HEK293 (cell line): ENCODE measurements at regions not wholly inside any gene's neighbourhood (a gene's known extent, or its start where the extent isn't known, plus 50 kb on each side); places are given as distances from the start of the nearest gene placed in this dataset.

Source experiments
- SP2 ChIP-seq: fragments of 450-650 bp; formaldehyde crosslinking; IDR thresholded peaks from 2 replicates; pipeline ENCODE4 v1.5.1; 2016; ENCODE audit warnings: missing biosample characterization, missing genetic modification characterization
- ZBTB1 ChIP-seq: fragments of 450-650 bp; formaldehyde crosslinking; IDR thresholded peaks from 2 replicates; pipeline ENCODE4 v1.5.1; 2016; ENCODE audit warnings: missing biosample characterization, missing genetic modification characterization
- ZBTB8A ChIP-seq: fragments of 450-650 bp; formaldehyde crosslinking; IDR thresholded peaks from 2 replicates; pipeline ENCODE4 v1.5.1; 2016; ENCODE audit warnings: missing biosample characterization, missing genetic modification characterization
- ZFP41 ChIP-seq: fragments of 450-650 bp; formaldehyde crosslinking; IDR thresholded peaks from 2 replicates; pipeline ENCODE4 v1.5.1; 2016; ENCODE audit warnings: missing biosample characterization, missing genetic modification characterization, borderline replicate concordance
- ZNF274 ChIP-seq, 2 experiments: fragments of 200-500 bp in 1 of 2; fragments of 450-650 bp in 1 of 2; sonication (Bioruptor generic) in 1 of 2; formaldehyde crosslinking in 1 of 2; IDR thresholded peaks; 2 replicates each; pipeline versions ENCODE4 v1.5.1 to v1.6.1; 2014 to 2016; ENCODE audit warnings: borderline replicate concordance in 1 of 2, inconsistent platforms in 1 of 2, low read length in 1 of 2, missing biosample characterization in 1 of 2, missing genetic modification characterization in 1 of 2
- ZNF521 ChIP-seq: fragments of 450-650 bp; formaldehyde crosslinking; IDR thresholded peaks from 2 replicates; pipeline ENCODE4 v1.5.1; 2017; ENCODE audit warnings: missing biosample characterization, mild to moderate bottlenecking, missing genetic modification characterization
- ZNF629 ChIP-seq: fragments of 450-650 bp; formaldehyde crosslinking; IDR thresholded peaks from 2 replicates; pipeline ENCODE4 v1.5.1; 2017; ENCODE audit warnings: missing biosample characterization, missing genetic modification characterization
- ZNF654 ChIP-seq: fragments of 450-650 bp; formaldehyde crosslinking; IDR thresholded peaks from 2 replicates; pipeline ENCODE4 v1.5.1; 2016; ENCODE audit warnings: low read depth, missing biosample characterization, missing genetic modification characterization
- ZNF830 ChIP-seq: fragments of 450-650 bp; IDR thresholded peaks from 2 replicates; pipeline ENCODE4 v1.5.0; 2018; ENCODE audit warnings: missing biosample characterization, missing genetic modification characterization, low read depth, mild to moderate bottlenecking, moderate library complexity
- TF ChIP-seq, protein P1 (sequence below): fragments of 450-650 bp; formaldehyde crosslinking; IDR thresholded peaks from 2 replicates; pipeline ENCODE4 v1.5.1; 2016; ENCODE audit warnings: missing biosample characterization, missing genetic modification characterization
- TF ChIP-seq, protein P2 (sequence below): fragments of 450-650 bp; formaldehyde crosslinking; conservative IDR thresholded peaks from 2 replicates; pipeline ENCODE4 v1.5.1; 2016; ENCODE audit warnings: low read depth, missing biosample characterization, missing genetic modification characterization
- TF ChIP-seq, protein P3 (sequence below): fragments of 450-650 bp; formaldehyde crosslinking; IDR thresholded peaks from 2 replicates; pipeline ENCODE4 v1.5.1; 2017; ENCODE audit warnings: missing biosample characterization, missing genetic modification characterization
- TF ChIP-seq, protein P4 (sequence below): sonication (generic); formaldehyde crosslinking; IDR thresholded peaks from 2 replicates; pipeline ENCODE4 v1.8.1; 2022; ENCODE audit warnings: mild to moderate bottlenecking, moderate library complexity, missing genetic modification reagents
- TF ChIP-seq, protein P5 (sequence below): fragments of 450-650 bp; formaldehyde crosslinking; optimal IDR thresholded peaks from 2 replicates; pipeline ENCODE3; 2016; ENCODE audit warnings: missing biosample characterization, mild to moderate bottlenecking, missing genetic modification characterization

DNA sequence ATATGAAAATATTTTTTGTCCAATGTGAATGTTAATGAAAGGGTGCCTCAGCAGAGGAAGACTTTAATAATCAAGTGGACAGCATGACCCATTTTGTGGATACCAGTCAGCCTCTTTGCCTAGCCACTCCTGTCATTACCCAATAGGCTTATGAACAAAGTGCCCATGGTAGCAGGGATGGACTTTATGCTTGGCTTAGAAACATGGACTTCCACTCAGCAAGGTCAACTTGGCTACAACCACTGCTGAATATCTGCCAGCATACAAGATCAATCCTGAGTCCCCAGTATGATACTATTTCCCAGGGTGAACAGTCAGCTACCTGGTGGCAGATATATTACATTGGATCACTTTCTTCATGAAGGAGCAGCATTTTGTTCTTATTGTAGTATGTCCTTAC is 56.7 kb upstream of the NXF3 start:
- TF ChIP-seq, protein P1, sequence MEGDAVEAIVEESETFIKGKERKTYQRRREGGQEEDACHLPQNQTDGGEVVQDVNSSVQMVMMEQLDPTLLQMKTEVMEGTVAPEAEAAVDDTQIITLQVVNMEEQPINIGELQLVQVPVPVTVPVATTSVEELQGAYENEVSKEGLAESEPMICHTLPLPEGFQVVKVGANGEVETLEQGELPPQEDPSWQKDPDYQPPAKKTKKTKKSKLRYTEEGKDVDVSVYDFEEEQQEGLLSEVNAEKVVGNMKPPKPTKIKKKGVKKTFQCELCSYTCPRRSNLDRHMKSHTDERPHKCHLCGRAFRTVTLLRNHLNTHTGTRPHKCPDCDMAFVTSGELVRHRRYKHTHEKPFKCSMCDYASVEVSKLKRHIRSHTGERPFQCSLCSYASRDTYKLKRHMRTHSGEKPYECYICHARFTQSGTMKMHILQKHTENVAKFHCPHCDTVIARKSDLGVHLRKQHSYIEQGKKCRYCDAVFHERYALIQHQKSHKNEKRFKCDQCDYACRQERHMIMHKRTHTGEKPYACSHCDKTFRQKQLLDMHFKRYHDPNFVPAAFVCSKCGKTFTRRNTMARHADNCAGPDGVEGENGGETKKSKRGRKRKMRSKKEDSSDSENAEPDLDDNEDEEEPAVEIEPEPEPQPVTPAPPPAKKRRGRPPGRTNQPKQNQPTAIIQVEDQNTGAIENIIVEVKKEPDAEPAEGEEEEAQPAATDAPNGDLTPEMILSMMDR (tag by site-specific recombination) = no peak
- TF ChIP-seq ZNF521 (tag by site-specific recombination) (no peak), ZNF629 (tag by site-specific recombination) (no peak), ZBTB8A (tag by site-specific recombination) (no peak), ZNF274 (IDR thresholded peaks at IDR 0.05; ENCODE audit: low read length) (no peak), ZNF274 (tag by site-specific recombination; IDR thresholded peaks at IDR 0.05; ENCODE audit: borderline replicate concordance) (no peak), SP2 (tag by site-specific recombination) (no peak), ZFP41 (tag by site-specific recombination) (no peak), ZNF654 (tag by site-specific recombination) (no peak), ZBTB1 (no peak), ZNF830 (no peak)
- TF ChIP-seq, protein P2, sequence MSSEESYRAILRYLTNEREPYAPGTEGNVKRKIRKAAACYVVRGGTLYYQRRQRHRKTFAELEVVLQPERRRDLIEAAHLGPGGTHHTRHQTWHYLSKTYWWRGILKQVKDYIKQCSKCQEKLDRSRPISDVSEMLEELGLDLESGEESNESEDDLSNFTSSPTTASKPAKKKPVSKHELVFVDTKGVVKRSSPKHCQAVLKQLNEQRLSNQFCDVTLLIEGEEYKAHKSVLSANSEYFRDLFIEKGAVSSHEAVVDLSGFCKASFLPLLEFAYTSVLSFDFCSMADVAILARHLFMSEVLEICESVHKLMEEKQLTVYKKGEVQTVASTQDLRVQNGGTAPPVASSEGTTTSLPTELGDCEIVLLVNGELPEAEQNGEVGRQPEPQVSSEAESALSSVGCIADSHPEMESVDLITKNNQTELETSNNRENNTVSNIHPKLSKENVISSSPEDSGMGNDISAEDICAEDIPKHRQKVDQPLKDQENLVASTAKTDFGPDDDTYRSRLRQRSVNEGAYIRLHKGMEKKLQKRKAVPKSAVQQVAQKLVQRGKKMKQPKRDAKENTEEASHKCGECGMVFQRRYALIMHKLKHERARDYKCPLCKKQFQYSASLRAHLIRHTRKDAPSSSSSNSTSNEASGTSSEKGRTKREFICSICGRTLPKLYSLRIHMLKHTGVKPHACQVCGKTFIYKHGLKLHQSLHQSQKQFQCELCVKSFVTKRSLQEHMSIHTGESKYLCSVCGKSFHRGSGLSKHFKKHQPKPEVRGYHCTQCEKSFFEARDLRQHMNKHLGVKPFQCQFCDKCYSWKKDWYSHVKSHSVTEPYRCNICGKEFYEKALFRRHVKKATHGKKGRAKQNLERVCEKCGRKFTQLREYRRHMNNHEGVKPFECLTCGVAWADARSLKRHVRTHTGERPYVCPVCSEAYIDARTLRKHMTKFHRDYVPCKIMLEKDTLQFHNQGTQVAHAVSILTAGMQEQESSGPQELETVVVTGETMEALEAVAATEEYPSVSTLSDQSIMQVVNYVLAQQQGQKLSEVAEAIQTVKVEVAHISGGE (tag by site-specific recombination) = no peak
- TF ChIP-seq, protein P3, sequence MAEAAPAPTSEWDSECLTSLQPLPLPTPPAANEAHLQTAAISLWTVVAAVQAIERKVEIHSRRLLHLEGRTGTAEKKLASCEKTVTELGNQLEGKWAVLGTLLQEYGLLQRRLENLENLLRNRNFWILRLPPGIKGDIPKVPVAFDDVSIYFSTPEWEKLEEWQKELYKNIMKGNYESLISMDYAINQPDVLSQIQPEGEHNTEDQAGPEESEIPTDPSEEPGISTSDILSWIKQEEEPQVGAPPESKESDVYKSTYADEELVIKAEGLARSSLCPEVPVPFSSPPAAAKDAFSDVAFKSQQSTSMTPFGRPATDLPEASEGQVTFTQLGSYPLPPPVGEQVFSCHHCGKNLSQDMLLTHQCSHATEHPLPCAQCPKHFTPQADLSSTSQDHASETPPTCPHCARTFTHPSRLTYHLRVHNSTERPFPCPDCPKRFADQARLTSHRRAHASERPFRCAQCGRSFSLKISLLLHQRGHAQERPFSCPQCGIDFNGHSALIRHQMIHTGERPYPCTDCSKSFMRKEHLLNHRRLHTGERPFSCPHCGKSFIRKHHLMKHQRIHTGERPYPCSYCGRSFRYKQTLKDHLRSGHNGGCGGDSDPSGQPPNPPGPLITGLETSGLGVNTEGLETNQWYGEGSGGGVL = no peak
- TF ChIP-seq, protein P4, sequence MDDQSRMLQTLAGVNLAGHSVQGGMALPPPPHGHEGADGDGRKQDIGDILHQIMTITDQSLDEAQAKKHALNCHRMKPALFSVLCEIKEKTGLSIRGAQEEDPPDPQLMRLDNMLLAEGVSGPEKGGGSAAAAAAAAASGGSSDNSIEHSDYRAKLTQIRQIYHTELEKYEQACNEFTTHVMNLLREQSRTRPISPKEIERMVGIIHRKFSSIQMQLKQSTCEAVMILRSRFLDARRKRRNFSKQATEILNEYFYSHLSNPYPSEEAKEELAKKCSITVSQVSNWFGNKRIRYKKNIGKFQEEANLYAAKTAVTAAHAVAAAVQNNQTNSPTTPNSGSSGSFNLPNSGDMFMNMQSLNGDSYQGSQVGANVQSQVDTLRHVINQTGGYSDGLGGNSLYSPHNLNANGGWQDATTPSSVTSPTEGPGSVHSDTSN (CRISPR knock-in tag) = no peak
- TF ChIP-seq, protein P5, sequence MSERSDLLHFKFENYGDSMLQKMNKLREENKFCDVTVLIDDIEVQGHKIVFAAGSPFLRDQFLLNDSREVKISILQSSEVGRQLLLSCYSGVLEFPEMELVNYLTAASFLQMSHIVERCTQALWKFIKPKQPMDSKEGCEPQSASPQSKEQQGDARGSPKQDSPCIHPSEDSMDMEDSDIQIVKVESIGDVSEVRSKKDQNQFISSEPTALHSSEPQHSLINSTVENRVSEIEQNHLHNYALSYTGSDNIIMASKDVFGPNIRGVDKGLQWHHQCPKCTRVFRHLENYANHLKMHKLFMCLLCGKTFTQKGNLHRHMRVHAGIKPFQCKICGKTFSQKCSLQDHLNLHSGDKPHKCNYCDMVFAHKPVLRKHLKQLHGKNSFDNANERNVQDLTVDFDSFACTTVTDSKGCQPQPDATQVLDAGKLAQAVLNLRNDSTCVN = no peak
